ENCODE measurements at regions not wholly inside any gene's neighbourhood (a gene's known extent, or its start where the extent isn't known, plus 50 kb on each side); places are given as distances from the start of the nearest gene placed in this dataset.

- no peak for DNase-seq (ENCODE audit: extremely low read depth, low read depth, low spot score)
Measured at GRCh38 chr20:58005581-58006345, 222.7 kb downstream of the ANKRD60 start.

- no peak for DNase-seq (ENCODE audit: extremely low read depth, low read depth, low spot score)
Measured at GRCh38 chr20:58004900-58005299, 223.6 kb downstream of the ANKRD60 start.

- no peak for DNase-seq (ENCODE audit: extremely low read depth, low read depth, low spot score)
Measured at GRCh38 chr20:58004146-58004545, 224.3 kb downstream of the ANKRD60 start.

GRCh38 chr20:58003525-58003924 lies 224.9 kb downstream of the ANKRD60 start:
- DNase-seq (ENCODE audit: extremely low read depth, low read depth, low spot score) = no peak

- DNase-seq (ENCODE audit: extremely low read depth, low read depth, low spot score) = no peak
Measured at GRCh38 chr20:58002901-58003300, 225.6 kb downstream of the ANKRD60 start.

GRCh38 chr20:58001946-58002345 lies 226.5 kb downstream of the ANKRD60 start:
- DNase-seq (ENCODE audit: extremely low read depth, low read depth, low spot score) = no peak

GRCh38 chr20:58001381-58001780 lies 227.1 kb downstream of the ANKRD60 start:
- no peak for DNase-seq (ENCODE audit: extremely low read depth, low read depth, low spot score)

GRCh38 chr20:58000861-58001260 lies 227.6 kb downstream of the ANKRD60 start:
- DNase-seq (ENCODE audit: extremely low read depth, low read depth, low spot score) = no peak

GRCh38 chr20:57999465-58000111 lies 228.9 kb downstream of the ANKRD60 start:
- no peak for DNase-seq (ENCODE audit: extremely low read depth, low read depth, low spot score)

GRCh38 chr20:57998981-57999464 lies 229.4 kb downstream of the ANKRD60 start:
- DNase-seq (ENCODE audit: extremely low read depth, low read depth, low spot score) = no peak

GRCh38 chr20:57998276-57998675 lies 230.2 kb downstream of the ANKRD60 start:
- DNase-seq (ENCODE audit: extremely low read depth, low read depth, low spot score) = no peak

GRCh38 chr20:57996936-57997890 lies 231.2 kb downstream of the ANKRD60 start:
- no peak for DNase-seq (ENCODE audit: extremely low read depth, low read depth, low spot score)

- DNase-seq (ENCODE audit: extremely low read depth, low read depth, low spot score) = no peak
Measured at GRCh38 chr20:57996465-57996864, 232.0 kb downstream of the ANKRD60 start.

- DNase-seq (ENCODE audit: extremely low read depth, low read depth, low spot score) = no peak
Measured at GRCh38 chr20:57995381-57995977, 233.0 kb downstream of the ANKRD60 start.

GRCh38 chr20:57993716-57994431 lies 234.6 kb downstream of the ANKRD60 start:
- DNase-seq (ENCODE audit: extremely low read depth, low read depth, low spot score) = no peak

- DNase-seq (ENCODE audit: extremely low read depth, low read depth, low spot score) = no peak
Measured at GRCh38 chr20:57991211-57991881, 237.1 kb downstream of the ANKRD60 start.

GRCh38 chr20:57990396-57990987 lies 238.0 kb downstream of the ANKRD60 start:
- peak; percentile 25 for DNase-seq (ENCODE audit: extremely low read depth, low read depth, low spot score)

- no peak for DNase-seq (ENCODE audit: extremely low read depth, low read depth, low spot score)
Measured at GRCh38 chr20:57988828-57989227, 239.6 kb downstream of the ANKRD60 start.

- no peak for DNase-seq (ENCODE audit: extremely low read depth, low read depth, low spot score)
Measured at GRCh38 chr20:57988422-57988821, 240.0 kb downstream of the ANKRD60 start.

Measured in glomerular endothelial cell (primary cell).